ENCODE measurements at regions not wholly inside any gene's neighbourhood (a gene's known extent, or its start where the extent isn't known, plus 50 kb on each side); places are given as distances from the start of the nearest gene placed in this dataset.

DNA sequence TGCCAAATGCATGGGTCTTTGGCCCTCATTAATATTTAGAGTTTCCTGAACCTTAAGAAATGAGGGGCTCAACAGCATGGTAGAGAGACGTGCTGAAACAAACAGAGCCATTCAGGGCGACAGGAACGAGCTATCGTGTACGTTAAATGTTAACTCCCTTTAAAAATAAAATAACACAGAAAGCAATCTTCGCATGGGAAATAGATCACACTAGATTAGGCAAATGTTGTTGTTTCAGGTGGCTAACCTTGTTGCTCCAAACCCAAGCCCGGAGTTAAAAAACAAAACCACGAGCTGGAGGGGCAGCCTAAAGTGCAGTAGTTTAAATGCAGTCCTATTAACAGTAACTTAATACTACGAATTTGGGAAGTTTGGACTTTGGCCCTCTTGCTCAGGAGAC lies 177.4 kb upstream of the TRIB2 start:
- intact Hi-C loops (cut with DNase I; ENCODE audit: low total_unique reads): loop anchor here (5.0 kb wide), 1 partner anchor 307 kb away; no protein-coding TSS in a partner anchor
- 92 to 93% methylated on average over 9 of the region's 9 CpGs for whole genome bisulfite sequencing, 2 donors

DNA sequence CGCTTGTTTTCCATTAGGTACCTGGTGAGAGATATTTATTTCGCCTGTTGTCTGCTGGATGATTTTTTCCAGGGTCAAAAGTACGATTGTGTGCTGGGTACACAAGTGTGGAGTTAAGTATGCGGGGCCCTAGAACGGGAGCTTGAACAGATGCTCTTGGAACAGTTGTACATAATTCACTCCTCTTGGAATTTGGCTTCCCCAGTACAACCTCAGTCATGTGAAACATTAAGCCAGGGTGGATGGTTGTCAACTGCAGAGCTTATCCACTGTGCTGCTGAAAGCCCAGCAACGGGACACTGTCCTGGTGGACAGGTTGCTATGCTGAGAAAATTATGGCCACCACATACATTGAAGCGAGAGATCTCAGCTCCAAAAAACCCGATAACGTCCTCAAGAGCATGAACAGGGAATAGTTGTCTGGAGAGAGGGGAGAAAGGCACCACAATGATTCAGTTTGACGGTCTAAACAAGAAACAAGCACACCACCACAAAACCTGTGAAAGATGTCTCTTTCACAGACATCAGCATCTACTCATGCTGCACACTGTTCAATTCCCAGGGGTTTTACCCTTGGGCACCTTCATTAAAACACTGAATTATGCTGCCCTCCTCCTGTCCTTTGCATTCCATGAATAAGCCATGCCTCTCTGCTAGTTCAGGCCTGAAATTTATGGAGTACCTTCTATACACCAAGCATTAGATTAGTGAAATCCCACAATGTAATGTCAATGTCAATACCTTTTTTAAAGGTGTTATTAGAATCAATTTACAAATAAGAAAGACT lies 176.8 kb upstream of the TRIB2 start:
- 94 to 96% methylated on average over 10 of the region's 10 CpGs for WGBS, 2 donors
- intact Hi-C loops (cut with DNase I; ENCODE audit: low total_unique reads): loop anchor here (5.0 kb wide), 1 partner anchor 308 kb away; no protein-coding TSS in a partner anchor

More for the DNA sequence above, 177.4 kb upstream of the TRIB2 start:
- no peak for TF ChIP-seq POLR2A (IDR thresholded peaks at IDR 0.05)
- TF ChIP-seq, protein P1, sequence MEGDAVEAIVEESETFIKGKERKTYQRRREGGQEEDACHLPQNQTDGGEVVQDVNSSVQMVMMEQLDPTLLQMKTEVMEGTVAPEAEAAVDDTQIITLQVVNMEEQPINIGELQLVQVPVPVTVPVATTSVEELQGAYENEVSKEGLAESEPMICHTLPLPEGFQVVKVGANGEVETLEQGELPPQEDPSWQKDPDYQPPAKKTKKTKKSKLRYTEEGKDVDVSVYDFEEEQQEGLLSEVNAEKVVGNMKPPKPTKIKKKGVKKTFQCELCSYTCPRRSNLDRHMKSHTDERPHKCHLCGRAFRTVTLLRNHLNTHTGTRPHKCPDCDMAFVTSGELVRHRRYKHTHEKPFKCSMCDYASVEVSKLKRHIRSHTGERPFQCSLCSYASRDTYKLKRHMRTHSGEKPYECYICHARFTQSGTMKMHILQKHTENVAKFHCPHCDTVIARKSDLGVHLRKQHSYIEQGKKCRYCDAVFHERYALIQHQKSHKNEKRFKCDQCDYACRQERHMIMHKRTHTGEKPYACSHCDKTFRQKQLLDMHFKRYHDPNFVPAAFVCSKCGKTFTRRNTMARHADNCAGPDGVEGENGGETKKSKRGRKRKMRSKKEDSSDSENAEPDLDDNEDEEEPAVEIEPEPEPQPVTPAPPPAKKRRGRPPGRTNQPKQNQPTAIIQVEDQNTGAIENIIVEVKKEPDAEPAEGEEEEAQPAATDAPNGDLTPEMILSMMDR (IDR thresholded peaks at IDR 0.05): no peak
- DNase-seq (ENCODE audit: low spot score in 2 of 2): no peak
- no peak overlapping the region for H3K4me3 ChIP-seq (ENCODE audit: low read depth, poor library complexity, severe bottlenecking)

DNA sequence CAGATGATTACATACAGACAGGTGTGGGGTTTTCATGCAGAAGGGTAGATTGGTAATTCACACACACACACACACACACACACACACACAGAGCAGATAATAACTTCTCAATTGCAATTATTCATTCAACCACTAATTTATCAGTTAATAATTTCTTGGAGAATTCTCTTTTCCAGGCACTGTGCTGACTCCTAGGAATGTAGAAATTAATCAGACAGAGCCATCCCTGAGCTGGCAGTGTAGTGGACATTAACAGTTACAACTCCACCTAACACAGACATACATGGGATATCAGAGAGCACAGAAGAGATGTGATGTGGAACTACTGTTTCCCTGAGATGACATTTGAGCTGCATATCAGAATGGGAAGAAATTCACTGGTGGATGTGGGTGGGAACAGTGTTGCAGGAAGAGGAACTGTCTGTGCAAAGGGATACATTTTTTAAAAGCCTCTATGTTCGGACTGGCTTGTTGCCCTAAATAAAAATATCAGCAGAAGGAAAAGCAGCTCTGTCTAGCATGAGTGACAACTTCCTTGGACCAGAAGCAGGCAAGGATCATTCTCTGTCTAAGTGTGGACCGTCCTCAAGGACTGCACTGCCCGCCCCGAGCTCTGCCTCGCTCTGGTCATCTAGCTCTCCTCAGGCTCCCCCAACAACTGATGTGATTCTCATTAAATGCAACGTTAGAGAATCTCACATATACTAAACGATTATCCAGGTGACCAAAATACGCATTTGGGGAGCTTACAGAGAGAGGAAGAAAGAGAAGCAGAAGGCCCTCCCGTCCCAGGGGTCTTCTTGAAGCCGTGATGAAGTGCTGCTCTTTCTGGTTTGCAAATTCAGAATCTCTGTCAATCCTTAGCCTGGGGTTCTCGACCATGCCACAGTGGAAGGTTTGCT lies 173.4 kb upstream of the TRIB2 start:
- no peak overlapping the region for H3K4me3 ChIP-seq (ENCODE audit: low read depth, poor library complexity, severe bottlenecking)
- TF ChIP-seq, protein P1 (IDR thresholded peaks at IDR 0.05): no peak
- no peak for TF ChIP-seq POLR2A (IDR thresholded peaks at IDR 0.05)
- WGBS, 2 donors: 84 to 87% methylated on average over 11 of the region's 11 CpGs
- DNase-seq (ENCODE audit: low spot score in 2 of 2): no peak
- intact Hi-C loops (cut with DNase I; ENCODE audit: low total_unique reads): no loop called here

More for the DNA sequence above, 176.8 kb upstream of the TRIB2 start:
- H3K4me3 ChIP-seq (ENCODE audit: low read depth, poor library complexity, severe bottlenecking): no peak overlapping the region
- TF ChIP-seq, protein P1 (IDR thresholded peaks at IDR 0.05): no peak
- TF ChIP-seq POLR2A (IDR thresholded peaks at IDR 0.05): no peak
- DNase-seq (ENCODE audit: low spot score in 2 of 2): no peak

DNA sequence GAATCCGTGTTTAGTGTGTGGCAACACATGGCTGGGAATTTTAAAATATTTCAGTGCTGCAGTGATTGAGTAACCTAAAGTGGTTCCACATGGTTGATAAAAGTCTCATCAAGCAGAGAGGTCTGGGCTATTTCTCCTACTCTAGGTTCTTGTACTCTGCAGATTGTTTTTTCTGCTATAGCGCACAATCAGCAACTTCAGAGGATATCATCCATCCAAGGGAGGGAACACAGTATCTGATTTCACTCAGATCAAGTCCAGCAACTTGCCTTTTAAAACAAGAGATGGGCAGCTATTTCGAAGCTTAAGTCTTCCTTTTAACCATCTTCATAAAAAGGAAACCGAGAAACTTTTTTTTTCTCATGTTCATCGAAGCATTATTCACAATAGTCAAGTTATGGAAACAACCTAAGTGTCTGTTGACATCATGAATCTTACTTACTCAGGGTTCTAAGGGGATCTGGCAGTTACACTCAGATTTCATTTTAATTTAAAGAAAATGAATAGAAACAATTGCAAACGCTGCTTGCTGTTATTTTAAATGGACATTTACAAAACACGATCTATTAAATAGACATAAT lies 172.7 kb upstream of the TRIB2 start:
- intact Hi-C loops (cut with DNase I; ENCODE audit: low total_unique reads): no loop called here
- TF ChIP-seq POLR2A (IDR thresholded peaks at IDR 0.05): no peak
- TF ChIP-seq, protein P1 (IDR thresholded peaks at IDR 0.05): no peak
- 76 to 77% methylated on average over 7 of the region's 7 CpGs for WGBS, 2 donors
- H3K4me3 ChIP-seq (ENCODE audit: low read depth, poor library complexity, severe bottlenecking): no peak overlapping the region
- no peak for DNase-seq (ENCODE audit: low spot score in 2 of 2)

DNA sequence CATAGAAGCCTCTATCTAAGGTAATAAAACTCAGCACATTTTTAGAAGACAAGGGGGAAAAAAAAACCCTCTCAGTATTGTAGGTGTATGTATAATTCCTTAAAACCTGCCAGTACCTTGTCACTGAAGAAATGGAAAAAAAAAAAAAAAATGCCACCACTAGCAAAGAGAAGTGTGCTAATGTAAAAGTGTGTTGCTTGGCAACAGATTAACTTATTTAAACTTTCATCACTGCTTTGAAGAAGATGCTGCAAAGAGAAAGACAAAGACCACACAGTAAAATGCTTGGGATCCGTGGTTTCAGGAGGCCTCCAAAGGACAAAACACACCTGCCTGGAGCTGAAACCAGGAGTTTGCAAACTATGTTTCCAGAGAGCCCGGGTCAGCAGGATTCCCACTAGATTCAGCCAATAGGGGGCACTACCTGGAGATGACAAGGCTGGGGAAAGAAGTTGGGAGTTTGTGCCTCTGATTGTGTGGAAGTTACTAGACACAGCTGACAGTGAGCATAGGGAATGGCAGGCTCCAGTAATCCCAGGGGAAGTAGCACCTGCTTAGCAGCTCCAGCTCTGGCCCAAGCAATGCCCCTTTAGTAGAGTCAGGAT lies 169.1 kb upstream of the TRIB2 start:
- TF ChIP-seq POLR2A (IDR thresholded peaks at IDR 0.05): no peak
- TF ChIP-seq, protein P1 (IDR thresholded peaks at IDR 0.05): no peak
- no peak overlapping the region for H3K4me3 ChIP-seq (ENCODE audit: low read depth, poor library complexity, severe bottlenecking)
- intact Hi-C loops (cut with DNase I; ENCODE audit: low total_unique reads): no loop called here
- WGBS, 2 donors: 92 to 94% methylated on average over 2 of the region's 2 CpGs
- no peak for DNase-seq (ENCODE audit: low spot score in 2 of 2)
